Tibial nerve (tissue), 4 donors: ENCODE measurements at regions not wholly inside any gene's neighbourhood (a gene's known extent, or its start where the extent isn't known, plus 50 kb on each side); places are given as distances from the start of the nearest gene placed in this dataset.
"Not testable (repeated sequence)": the region's sequence is repeated elsewhere in the genome, so short reads cannot be mapped to it uniquely, and the experiment has no call there.

Experiments used
- DNase-seq, 2 donors: peaks; one replicate each; pipeline ENCODE4 v3.0.0-alpha.2; 2019; ENCODE audit warnings: low spot score in 2 of 2
- H3K27ac ChIP-seq, 4 donors: fragments of 200-600 bp; sonication (generic) in 3 of 4; one replicate each; pipeline ENCODE4 v1.5.1; 2017 to 2019; ENCODE audit warnings: mild to moderate bottlenecking in 1 of 4
- H3K27me3 ChIP-seq, 2 donors: fragments of 200-600 bp; sonication (generic) in 1 of 2; one replicate each; pipeline versions ENCODE4 v1.5.1 to v1.6.0; 2017 to 2019
- H3K36me3 ChIP-seq, 3 donors: fragments of 200-600 bp; sonication (generic); one replicate each; pipeline ENCODE4 v1.5.1; 2018 to 2019
- H3K4me1 ChIP-seq, 4 donors: fragments of 200-600 bp; sonication (generic) in 3 of 4; one replicate each; pipeline ENCODE4 v1.5.1; 2017 to 2019
- H3K4me3 ChIP-seq, 4 donors: fragments of 200-600 bp; sonication (generic) in 3 of 4; one replicate each; pipeline ENCODE4 v1.5.1; 2017 to 2019; ENCODE audit warnings: mild to moderate bottlenecking in 1 of 4, moderate library complexity in 1 of 4
- H3K9me3 ChIP-seq, 4 donors: fragments of 200-600 bp; sonication (generic) in 3 of 4; one replicate each; pipeline ENCODE4 v1.5.1; 2017 to 2019
- EP300 ChIP-seq, 2 donors: sonication (generic); formaldehyde crosslinking; IDR thresholded peaks; one replicate each; pipeline ENCODE4 v1.6.1; 2017; ENCODE audit warnings: antibody characterized with exemption in 2 of 2, mild to moderate bottlenecking in 1 of 2
- POLR2A ChIP-seq, 2 donors: fragments of 450-650 bp; IDR thresholded peaks; one replicate each; pipeline ENCODE4 v1.6.1; 2017; ENCODE audit warnings: antibody characterized with exemption in 2 of 2, mild to moderate bottlenecking in 2 of 2, moderate library complexity in 2 of 2
- WGBS, 2 donors: methylation state at CpG; one replicate each; pipeline ENCODE4 v1.1.5; 2018; 5-methylcytosine and 5-hydroxymethylcytosine counted together
- TF ChIP-seq, protein P1 (sequence below), 5 experiments: fragments of 200-600 bp in 3 of 5; fragments of 450-650 bp in 2 of 5; sonication (generic) in 3 of 5; IDR thresholded peaks; one replicate each; pipeline ENCODE4 v1.5.1; 2016 to 2019; ENCODE audit warnings: antibody characterized with exemption in 5 of 5, mild to moderate bottlenecking in 3 of 5, moderate library complexity in 2 of 5

GRCh38 chr12:29888777-29889176 lies 105.0 kb upstream of the TMTC1 start:
- DNase-seq, result no peak
- H3K4me3 ChIP-seq, result no peak overlapping the region
- H3K9me3 ChIP-seq, result peaks cover 0 to 6% (median 0%) of the 10 kb centered on the region in 4 donors
- H3K27ac ChIP-seq, result no peak overlapping the region
- H3K4me1 ChIP-seq, result peaks cover 0 to 5% (median 0%) of the 10 kb centered on the region in 4 donors
- H3K27me3 ChIP-seq, result no peaks in the 10 kb centered on the region
- H3K36me3 ChIP-seq, result no peaks in the 10 kb centered on the region
- no peak for TF ChIP-seq POLR2A (IDR thresholded peaks at IDR 0.05)
- TF ChIP-seq EP300 (IDR thresholded peaks at IDR 0.05), result no peak
- TF ChIP-seq, protein P1, sequence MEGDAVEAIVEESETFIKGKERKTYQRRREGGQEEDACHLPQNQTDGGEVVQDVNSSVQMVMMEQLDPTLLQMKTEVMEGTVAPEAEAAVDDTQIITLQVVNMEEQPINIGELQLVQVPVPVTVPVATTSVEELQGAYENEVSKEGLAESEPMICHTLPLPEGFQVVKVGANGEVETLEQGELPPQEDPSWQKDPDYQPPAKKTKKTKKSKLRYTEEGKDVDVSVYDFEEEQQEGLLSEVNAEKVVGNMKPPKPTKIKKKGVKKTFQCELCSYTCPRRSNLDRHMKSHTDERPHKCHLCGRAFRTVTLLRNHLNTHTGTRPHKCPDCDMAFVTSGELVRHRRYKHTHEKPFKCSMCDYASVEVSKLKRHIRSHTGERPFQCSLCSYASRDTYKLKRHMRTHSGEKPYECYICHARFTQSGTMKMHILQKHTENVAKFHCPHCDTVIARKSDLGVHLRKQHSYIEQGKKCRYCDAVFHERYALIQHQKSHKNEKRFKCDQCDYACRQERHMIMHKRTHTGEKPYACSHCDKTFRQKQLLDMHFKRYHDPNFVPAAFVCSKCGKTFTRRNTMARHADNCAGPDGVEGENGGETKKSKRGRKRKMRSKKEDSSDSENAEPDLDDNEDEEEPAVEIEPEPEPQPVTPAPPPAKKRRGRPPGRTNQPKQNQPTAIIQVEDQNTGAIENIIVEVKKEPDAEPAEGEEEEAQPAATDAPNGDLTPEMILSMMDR (IDR thresholded peaks at IDR 0.05), result no peak
- 94 to 95% methylated on average over 12 to 15 of the region's 21 CpGs for WGBS, 2 donors

DNA sequence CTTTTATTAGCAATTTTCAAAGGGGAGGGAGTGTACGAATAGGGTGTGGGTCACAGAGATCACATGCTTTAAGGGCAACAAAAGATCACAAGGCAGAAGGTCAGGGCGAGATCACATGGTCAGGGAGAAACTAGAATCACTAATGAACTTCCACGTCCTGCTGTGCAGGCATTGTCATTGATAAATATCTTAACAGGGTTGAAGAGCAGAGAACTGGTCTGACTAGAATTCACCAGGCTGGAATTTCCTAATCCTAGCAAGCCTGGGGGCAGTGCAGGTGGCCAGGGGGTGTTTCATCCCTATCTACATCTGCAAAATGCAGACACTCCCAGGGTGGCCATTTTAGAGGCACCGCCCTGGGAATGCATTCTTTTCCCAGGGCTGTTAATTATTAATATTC lies 101.2 kb upstream of the TMTC1 start:
- H3K4me1 ChIP-seq, result peaks cover 0 to 12% (median 0%) of the 10 kb centered on the region in 4 donors
- not testable (repeated sequence) for H3K27me3 ChIP-seq, H3K27ac ChIP-seq, H3K9me3 ChIP-seq, H3K36me3 ChIP-seq, DNase-seq, H3K4me3 ChIP-seq
- 71 to 76% methylated on average over 4 of the region's 4 CpGs for WGBS, 2 donors

- Histone ChIP-seq H3K27ac (no peak overlapping the region), H3K4me3 (no peak overlapping the region), H3K27me3 (no peaks in the 10 kb centered on the region), H3K4me1 (peaks cover 0 to 12% (median 0%) of the 10 kb centered on the region in 4 donors), H3K36me3 (no peaks in the 10 kb centered on the region), H3K9me3 (peaks cover 0 to 6% (median 0%) of the 10 kb centered on the region in 4 donors)
- no peak for TF ChIP-seq POLR2A (IDR thresholded peaks at IDR 0.05)
- no peak for TF ChIP-seq EP300 (IDR thresholded peaks at IDR 0.05)
- TF ChIP-seq, protein P1 (IDR thresholded peaks at IDR 0.05), result no peak
- DNase-seq, result no peak
- WGBS, 2 donors, result 61 to 62% methylated on average over 4 of the region's 4 CpGs
These were observed 100.3 kb upstream of the TMTC1 start for GRCh38 chr12:29883941-29884554.

DNA sequence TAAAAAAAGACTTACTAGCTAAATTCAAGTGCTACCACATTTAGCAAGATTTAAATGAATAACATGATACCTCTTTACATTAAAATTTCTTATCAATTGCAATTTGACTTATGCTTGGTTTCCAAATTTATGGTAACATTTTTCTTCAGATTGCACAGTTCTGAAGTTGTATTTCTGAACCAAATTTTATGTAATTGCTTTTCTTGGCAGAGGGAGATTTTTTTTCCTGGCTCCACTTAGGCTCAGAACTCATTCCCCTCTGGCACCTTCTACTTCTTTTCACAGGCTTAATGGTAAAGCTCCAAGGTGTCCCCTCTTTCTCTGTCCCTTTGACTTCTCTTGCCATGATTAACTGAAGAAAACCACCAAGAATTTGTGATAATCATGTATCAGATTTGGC lies 99.8 kb upstream of the TMTC1 start:
- Histone ChIP-seq H3K27me3 (no peaks in the 10 kb centered on the region), H3K4me1 (peaks cover 0 to 12% (median 0%) of the 10 kb centered on the region in 4 donors), H3K36me3 (no peaks in the 10 kb centered on the region), H3K27ac (no peak overlapping the region), H3K4me3 (no peak overlapping the region), H3K9me3 (peaks cover 0 to 3% (median 0%) of the 10 kb centered on the region in 4 donors)
- TF ChIP-seq POLR2A (IDR thresholded peaks at IDR 0.05) (no peak), EP300 (IDR thresholded peaks at IDR 0.05) (no peak)
- TF ChIP-seq, protein P1 (IDR thresholded peaks at IDR 0.05), result no peak
- no peak for DNase-seq

DNA sequence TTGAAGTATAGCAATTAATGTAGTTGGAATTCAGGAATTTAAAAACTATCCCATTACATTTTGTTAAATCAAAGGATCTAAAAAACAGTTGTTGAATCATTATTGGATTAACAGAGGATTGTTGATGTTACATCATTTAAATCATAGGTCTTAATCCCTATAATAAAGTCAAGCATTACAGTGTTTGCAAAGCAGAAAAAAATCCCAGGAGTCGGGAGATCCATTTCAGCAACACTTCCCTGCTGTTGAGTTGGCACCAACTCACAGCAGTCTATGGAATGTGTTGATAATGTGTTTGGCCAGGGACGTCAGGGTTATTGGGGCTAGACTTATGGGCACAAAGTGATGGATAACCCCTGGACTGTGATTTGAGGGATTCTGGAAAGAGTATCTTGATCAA lies 99.1 kb upstream of the TMTC1 start:
- no peak overlapping the region for H3K4me3 ChIP-seq
- H3K4me1 ChIP-seq, result peaks cover 0 to 12% (median 0%) of the 10 kb centered on the region in 4 donors
- no peaks in the 10 kb centered on the region for H3K27me3 ChIP-seq
- DNase-seq, result no peak
- WGBS, 2 donors, result 53 to 63% methylated on average over 2 of the region's 2 CpGs
- no peaks in the 10 kb centered on the region for H3K9me3 ChIP-seq
- H3K36me3 ChIP-seq, result no peaks in the 10 kb centered on the region
- no peak overlapping the region for H3K27ac ChIP-seq
- TF ChIP-seq, protein P1 (IDR thresholded peaks at IDR 0.05), result no peak
- TF ChIP-seq POLR2A (IDR thresholded peaks at IDR 0.05), result no peak
- no peak for TF ChIP-seq EP300 (IDR thresholded peaks at IDR 0.05)
